GM21360 (cell line): ENCODE measurements at regions not wholly inside any gene's neighbourhood (a gene's known extent, or its start where the extent isn't known, plus 50 kb on each side); places are given as distances from the start of the nearest gene placed in this dataset.

ENCODE experiments used
- ATAC-seq: cut with Tn5 transposase; IDR thresholded peaks from one replicate; pipeline ENCODE4 v1.9.1; 2021; ENCODE audit warnings: mild to moderate bottlenecking, moderate library complexity; ENCODE audit not compliant: unreplicated experiment

GRCh38 chr6:103255132-103255531, 1604.6 kb downstream of the HACE1 start:
- no peak for ATAC-seq

DNA sequence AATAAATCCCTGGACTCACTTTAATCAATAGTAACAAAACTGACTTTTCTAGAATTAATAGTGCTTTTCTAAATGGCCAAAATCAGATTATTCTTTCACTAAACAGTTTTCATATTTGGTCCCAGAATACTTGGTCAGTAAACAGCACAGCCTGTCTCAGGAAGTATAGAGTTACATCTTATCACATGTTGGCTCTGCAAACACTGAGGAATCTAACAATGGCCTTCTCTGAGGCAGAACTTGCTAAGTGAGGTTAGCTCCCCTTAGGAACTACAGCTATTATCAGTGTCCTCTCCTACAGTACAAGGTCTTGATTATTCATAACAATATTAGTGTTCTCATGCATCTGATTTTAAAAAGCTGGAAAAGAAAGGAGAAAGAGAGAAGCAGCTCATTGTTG, 1622.8 kb downstream of the HACE1 start:
- no peak for ATAC-seq

- ATAC-seq, result no peak
Measured at GRCh38 chr6:103231181-103231580, 1628.5 kb downstream of the HACE1 start.

- no peak for ATAC-seq
Measured at GRCh38 chr6:103215847-103216246, 1643.9 kb downstream of the HACE1 start.

DNA sequence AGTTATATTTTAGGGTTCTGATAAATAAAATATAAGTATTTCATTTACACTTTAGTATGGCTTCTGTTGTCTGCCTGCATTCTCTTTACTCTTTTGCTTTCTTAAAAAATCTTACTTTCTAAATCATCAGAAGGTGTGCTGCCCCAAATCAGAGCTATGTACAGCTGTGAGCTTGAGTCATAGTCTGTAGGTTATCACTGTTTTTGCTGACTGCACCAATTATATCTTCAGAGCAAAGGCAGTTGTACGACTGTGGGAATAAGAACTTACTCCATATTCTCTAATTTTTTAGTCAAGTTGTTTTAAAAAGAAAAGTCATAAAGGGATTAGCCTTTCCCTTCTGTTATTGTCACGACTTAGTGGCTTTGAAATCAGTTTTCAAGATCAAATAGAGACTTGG, 1649.0 kb downstream of the HACE1 start:
- ATAC-seq, result no peak

- ATAC-seq, result no peak
Measured at GRCh38 chr6:103198386-103198785, 1661.3 kb downstream of the HACE1 start.

GRCh38 chr6:103193413-103193812, 1666.3 kb downstream of the HACE1 start:
- no peak for ATAC-seq

DNA sequence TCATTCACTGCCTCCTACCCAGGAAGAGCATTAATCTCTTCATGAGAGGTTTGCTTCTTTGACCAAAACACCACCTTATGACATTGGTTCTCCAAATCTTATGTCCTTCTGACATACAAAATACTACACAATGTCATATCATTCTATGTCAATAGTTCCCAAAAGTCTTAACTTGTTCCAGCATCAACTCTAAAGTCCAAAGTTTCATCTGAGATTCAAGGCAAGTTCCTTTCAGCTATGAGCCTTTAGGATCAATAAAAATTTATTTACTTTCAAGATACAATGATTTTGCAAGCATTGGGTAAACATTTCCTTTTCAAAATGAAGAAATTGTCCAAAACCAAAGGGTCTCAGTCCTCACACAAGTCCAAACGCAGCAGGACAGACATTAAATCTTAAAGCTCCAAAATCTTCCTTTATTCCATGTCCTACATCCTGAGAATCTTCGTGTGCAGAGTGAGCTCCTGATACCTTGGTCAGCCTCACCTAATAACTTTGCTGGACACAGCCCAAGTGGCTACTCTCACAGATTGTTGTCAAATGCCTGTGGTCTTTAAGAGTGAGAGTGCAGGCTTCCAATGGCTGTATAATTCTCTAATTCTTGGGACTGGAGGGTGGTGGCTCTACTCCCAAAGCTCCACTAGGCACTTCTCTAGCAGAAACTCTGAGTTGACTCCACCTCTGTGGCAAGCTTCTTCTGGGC, 1668.2 kb downstream of the HACE1 start:
- ATAC-seq, result no peak

GRCh38 chr6:103184776-103185175, 1674.9 kb downstream of the HACE1 start:
- no peak for ATAC-seq

DNA sequence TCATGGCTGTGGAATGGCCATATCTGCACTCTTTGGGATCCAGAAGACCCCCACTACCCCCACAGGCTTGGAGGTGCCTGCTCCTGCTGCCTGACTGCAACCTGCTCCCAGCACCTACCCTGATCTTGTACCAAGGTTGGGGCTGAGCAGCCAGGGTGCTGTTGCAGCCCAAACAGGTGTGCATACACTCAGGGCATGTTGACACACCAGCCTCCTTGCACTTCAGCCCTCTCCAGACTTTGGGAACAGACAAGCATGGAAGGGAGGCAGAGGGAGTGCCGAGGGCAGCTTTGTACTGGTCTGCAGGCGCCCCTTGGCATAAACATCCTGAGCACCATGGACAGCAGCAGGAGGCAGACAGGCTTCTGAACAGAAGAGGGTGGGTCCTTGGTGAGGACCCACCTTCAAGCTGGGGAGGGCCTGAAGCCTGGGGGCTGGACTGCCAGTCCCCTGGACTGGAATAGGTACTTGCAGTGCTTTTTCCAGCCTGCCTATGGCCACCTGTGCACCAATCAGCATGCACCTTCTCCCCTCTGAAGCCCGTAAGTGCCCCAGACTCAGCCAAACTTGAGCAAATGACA, 1675.8 kb downstream of the HACE1 start:
- no peak for ATAC-seq

- ATAC-seq, result no peak
Measured at GRCh38 chr6:103178193-103178592, 1681.5 kb downstream of the HACE1 start.

GRCh38 chr6:103177791-103178190, 1681.9 kb downstream of the HACE1 start:
- no peak for ATAC-seq

DNA sequence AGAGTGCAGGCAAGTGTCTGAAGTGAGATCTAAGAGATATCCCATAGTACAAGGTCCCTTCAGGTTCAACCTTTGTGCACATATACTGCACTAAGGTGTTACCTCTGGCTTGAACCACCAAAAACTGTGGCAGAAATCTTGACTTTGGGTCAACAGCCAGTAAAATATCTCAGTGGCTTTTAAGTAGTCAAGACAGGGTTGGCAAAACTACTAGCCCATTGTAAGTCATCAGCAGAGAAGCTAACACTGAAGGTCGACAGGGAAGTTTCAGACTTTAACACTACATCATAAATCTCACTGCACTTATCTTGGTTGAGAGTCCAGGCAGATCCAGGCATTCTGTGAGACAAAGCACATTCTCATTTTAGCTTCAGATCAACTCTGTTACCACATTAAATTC, 1684.7 kb downstream of the HACE1 start:
- no peak for ATAC-seq

DNA sequence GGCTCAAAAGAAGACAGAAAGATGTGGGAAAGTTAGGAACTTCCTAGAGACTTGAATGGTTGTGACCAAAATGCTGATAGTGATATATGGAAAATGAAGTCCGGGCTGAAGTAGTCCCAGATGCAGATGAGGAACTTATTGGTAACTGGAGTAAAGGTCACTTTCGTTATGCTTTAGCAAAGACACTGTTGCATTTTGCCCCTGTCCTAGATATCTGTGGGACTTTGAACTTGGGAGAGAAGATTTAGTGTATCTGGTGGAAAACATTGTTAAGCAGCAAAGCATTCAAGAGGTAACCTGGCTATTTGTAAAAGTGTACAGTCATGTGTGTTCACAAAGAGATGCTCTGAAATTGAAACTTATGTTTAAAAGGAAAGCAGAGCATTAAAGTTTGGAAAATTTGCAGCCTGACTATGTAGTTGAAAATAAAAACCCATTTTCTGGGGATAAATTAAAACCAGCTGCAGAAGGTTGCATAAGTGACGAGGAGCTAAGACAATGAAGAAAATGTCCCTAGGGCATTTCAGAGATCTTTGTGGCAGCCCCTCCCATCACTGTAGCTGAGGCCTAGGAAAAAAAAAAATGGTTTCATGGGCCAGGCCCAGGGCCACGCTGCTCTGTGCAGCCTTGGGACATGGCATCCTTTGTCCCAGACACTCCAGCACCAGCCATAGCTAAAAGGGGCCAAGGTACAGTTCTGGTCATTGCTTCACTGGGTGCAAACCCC, 1692.2 kb downstream of the HACE1 start:
- no peak for ATAC-seq

GRCh38 chr6:103154779-103155572, 1704.7 kb downstream of the HACE1 start:
- no peak for ATAC-seq

DNA sequence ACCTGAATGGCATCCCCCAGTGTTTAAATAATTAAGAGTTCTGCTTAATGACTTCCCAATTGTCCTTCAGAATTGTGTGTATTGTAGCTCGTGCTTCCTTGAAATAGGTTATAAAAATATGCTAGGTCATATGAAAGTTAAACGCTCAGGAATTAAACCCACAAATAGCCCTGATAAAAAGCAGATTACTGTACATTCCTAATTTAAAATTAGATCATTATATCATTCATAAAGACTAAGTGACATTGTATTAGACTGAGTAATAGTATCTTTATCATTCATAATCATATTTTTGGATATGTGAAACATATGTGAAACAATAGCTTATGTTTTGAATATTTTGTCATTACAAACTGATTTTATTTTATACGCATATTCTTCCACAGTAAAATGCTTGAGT, 1706.7 kb downstream of the HACE1 start:
- ATAC-seq, result no peak

DNA sequence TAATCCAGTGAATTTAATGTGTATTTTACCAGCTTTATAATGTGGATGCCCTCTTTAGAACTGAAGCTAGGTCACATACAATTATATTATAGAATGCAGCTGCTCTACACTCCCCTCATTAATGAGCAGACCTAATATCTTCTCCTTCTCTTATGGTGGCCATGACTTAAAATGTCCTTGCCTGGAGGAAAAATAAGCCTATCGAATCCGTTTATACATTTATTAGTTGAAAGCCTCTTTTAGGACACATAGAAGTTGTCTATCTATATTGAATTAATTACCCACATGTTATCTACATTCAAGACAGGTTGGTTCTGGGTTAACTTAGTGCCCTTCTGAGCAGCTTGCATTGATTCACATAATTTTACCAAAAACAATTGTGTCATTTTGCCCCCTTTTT, 1716.8 kb downstream of the HACE1 start:
- no peak for ATAC-seq

- ATAC-seq, result no peak
Measured at GRCh38 chr6:103140308-103141027, 1719.3 kb downstream of the HACE1 start.

- ATAC-seq, result no peak
Measured at GRCh38 chr6:103139377-103139776, 1720.3 kb downstream of the HACE1 start.

GRCh38 chr6:103124471-103124870, 1731.0 kb downstream of the GRIK2 start:
- ATAC-seq, result no peak
